ENCODE measurements at regions not wholly inside any gene's neighbourhood (a gene's known extent, or its start where the extent isn't known, plus 50 kb on each side); places are given as distances from the start of the nearest gene placed in this dataset.

DNA sequence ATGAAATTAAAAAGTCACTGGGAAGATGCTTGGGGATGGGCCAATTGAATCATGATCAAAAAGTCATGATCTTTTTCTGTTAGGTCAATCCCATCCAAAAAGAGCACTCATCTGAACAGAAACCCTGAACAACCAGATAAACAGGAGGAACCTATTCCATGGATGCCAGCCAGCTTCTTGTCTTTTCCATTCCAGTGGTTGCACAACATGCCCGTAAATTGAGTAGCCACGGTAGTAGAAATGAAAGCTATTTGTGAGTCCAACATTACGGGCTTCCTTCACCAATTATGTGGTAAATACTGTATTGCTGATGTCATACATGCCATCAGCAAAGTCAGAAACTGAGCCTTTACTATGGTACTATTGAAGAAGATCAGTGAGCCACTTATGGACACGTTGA lies 982.4 kb upstream of the HS3ST1 start (continued):
- no peak for TF ChIP-seq PRDM1 (tag by site-specific recombination; IDR thresholded peaks at IDR 0.05)

DNA sequence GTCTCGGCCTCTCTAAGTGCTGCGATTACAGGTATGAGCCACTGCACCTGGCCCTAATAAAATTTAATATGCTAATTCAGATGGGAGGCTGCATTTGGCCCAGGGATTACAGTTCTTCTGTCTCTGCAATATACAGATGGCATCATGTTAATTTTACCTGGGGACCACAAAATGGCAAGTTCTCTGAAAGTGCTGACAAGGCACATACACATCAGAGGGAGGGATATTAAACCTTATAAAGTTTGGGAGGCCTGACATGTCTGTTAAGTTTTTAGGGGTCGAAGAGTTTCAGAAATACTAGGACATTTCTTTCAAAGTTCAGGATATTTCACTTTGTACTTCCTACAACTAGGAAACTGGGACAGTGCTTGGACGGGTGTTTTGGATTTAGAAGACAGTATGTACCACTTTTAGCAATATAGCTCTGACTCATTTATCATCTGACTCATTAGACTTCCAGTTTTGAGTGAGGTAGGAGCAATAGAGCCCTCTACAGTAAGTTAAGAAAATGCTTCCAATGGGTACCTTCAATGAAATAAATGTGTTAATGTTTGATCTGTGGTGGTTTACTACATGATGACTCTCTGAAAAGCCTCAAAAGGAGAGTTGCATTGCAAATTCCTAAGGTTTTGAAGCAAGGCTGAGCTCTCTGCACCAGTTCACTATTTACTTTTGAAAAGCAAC lies 981.0 kb upstream of the HS3ST1 start:
- Histone ChIP-seq H3K9me3 (ENCODE audit: control insufficient read depth, insufficient read depth, low read depth, low read length) (no peaks in the 10 kb centered on the region), H3K4me3 (ENCODE audit: low read depth, low read length) (no peak overlapping the region), H3K36me3 (ENCODE audit: control insufficient read depth in 2 of 2, insufficient read depth in 1 of 2, low read length in 2 of 2) (no peaks in the 10 kb centered on the region), H3K27ac (ENCODE audit: extremely low read depth, low read depth, low read length) (no peak overlapping the region), H3K4me1 (ENCODE audit: control insufficient read depth, insufficient read depth, low read length) (no peaks in the 10 kb centered on the region)
- ChIA-PET POLR2A (no interaction called here), CTCF (no interaction called here)
- TF ChIP-seq, protein P1, sequence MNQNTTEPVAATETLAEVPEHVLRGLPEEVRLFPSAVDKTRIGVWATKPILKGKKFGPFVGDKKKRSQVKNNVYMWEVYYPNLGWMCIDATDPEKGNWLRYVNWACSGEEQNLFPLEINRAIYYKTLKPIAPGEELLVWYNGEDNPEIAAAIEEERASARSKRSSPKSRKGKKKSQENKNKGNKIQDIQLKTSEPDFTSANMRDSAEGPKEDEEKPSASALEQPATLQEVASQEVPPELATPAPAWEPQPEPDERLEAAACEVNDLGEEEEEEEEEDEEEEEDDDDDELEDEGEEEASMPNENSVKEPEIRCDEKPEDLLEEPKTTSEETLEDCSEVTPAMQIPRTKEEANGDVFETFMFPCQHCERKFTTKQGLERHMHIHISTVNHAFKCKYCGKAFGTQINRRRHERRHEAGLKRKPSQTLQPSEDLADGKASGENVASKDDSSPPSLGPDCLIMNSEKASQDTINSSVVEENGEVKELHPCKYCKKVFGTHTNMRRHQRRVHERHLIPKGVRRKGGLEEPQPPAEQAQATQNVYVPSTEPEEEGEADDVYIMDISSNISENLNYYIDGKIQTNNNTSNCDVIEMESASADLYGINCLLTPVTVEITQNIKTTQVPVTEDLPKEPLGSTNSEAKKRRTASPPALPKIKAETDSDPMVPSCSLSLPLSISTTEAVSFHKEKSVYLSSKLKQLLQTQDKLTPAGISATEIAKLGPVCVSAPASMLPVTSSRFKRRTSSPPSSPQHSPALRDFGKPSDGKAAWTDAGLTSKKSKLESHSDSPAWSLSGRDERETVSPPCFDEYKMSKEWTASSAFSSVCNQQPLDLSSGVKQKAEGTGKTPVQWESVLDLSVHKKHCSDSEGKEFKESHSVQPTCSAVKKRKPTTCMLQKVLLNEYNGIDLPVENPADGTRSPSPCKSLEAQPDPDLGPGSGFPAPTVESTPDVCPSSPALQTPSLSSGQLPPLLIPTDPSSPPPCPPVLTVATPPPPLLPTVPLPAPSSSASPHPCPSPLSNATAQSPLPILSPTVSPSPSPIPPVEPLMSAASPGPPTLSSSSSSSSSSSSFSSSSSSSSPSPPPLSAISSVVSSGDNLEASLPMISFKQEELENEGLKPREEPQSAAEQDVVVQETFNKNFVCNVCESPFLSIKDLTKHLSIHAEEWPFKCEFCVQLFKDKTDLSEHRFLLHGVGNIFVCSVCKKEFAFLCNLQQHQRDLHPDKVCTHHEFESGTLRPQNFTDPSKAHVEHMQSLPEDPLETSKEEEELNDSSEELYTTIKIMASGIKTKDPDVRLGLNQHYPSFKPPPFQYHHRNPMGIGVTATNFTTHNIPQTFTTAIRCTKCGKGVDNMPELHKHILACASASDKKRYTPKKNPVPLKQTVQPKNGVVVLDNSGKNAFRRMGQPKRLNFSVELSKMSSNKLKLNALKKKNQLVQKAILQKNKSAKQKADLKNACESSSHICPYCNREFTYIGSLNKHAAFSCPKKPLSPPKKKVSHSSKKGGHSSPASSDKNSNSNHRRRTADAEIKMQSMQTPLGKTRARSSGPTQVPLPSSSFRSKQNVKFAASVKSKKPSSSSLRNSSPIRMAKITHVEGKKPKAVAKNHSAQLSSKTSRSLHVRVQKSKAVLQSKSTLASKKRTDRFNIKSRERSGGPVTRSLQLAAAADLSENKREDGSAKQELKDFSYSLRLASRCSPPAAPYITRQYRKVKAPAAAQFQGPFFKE (tag by site-specific recombination; IDR thresholded peaks at IDR 0.05; ENCODE audit: borderline replicate concordance), result no peak
- TF ChIP-seq SETDB1 (IDR thresholded peaks at IDR 0.05; ENCODE audit: insufficient read length, low read length) (no peak), ZNF274 (IDR thresholded peaks at IDR 0.05; ENCODE audit: low read length) (no peak), ZNF274 (tag by site-specific recombination; IDR thresholded peaks at IDR 0.05; ENCODE audit: borderline replicate concordance) (no peak), ZNF76 (tag by site-specific recombination; IDR thresholded peaks at IDR 0.05; ENCODE audit: borderline replicate concordance, low read depth) (no peak), ZNF366 (tag by site-specific recombination; conservative IDR thresholded peaks at IDR 0.05) (no peak), HOXD13 (CRISPR knock-in tag; IDR thresholded peaks at IDR 0.05; ENCODE audit: borderline replicate concordance) (no peak)
- TF ChIP-seq, protein P2, sequence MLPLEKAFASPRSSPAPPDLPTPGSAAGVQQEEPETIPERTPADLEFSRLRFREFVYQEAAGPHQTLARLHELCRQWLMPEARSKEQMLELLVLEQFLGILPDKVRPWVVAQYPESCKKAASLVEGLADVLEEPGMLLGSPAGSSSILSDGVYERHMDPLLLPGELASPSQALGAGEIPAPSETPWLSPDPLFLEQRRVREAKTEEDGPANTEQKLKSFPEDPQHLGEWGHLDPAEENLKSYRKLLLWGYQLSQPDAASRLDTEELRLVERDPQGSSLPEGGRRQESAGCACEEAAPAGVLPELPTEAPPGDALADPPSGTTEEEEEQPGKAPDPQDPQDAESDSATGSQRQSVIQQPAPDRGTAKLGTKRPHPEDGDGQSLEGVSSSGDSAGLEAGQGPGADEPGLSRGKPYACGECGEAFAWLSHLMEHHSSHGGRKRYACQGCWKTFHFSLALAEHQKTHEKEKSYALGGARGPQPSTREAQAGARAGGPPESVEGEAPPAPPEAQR (tag by site-specific recombination; IDR thresholded peaks at IDR 0.05), result no peak

DNA sequence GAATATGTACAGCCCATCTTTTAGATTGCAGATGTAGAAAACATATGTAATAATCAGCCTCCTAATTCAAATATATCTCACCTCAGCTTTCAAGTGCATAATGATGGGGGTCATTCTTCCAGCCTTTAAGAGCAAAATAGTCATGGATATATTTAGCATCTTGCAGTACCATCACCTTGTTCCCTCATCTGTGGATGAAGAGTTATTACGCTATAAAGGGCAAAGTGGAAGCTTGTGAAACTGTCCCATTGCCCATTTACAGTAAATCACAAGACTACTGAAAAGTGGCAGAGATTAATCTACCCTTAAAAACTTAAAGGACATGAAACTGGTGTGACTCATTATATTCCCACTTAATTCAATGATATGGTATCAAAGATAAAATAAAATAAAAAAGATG lies 979.7 kb upstream of the HS3ST1 start:
- Histone ChIP-seq H3K4me1 (ENCODE audit: control insufficient read depth, insufficient read depth, low read length) (no peaks in the 10 kb centered on the region), H3K27ac (ENCODE audit: extremely low read depth, low read depth, low read length) (no peak overlapping the region), H3K9me3 (ENCODE audit: control insufficient read depth, insufficient read depth, low read depth, low read length) (no peaks in the 10 kb centered on the region), H3K36me3 (ENCODE audit: control insufficient read depth in 2 of 2, insufficient read depth in 1 of 2, low read length in 2 of 2) (no peaks in the 10 kb centered on the region), H3K4me3 (ENCODE audit: low read depth, low read length) (no peak overlapping the region)
- ChIA-PET CTCF (no interaction called here), POLR2A (no interaction called here)
- TF ChIP-seq ZNF16 (tag by site-specific recombination; IDR thresholded peaks at IDR 0.05; ENCODE audit: low read depth), result no peak
- TF ChIP-seq SP2 (tag by site-specific recombination; IDR thresholded peaks at IDR 0.05), result no peak
- no peak for TF ChIP-seq ZNF660 (tag by site-specific recombination; IDR thresholded peaks at IDR 0.05)
- no peak for TF ChIP-seq ZNF658 (tag by site-specific recombination; IDR thresholded peaks at IDR 0.05)
- TF ChIP-seq, protein P3, sequence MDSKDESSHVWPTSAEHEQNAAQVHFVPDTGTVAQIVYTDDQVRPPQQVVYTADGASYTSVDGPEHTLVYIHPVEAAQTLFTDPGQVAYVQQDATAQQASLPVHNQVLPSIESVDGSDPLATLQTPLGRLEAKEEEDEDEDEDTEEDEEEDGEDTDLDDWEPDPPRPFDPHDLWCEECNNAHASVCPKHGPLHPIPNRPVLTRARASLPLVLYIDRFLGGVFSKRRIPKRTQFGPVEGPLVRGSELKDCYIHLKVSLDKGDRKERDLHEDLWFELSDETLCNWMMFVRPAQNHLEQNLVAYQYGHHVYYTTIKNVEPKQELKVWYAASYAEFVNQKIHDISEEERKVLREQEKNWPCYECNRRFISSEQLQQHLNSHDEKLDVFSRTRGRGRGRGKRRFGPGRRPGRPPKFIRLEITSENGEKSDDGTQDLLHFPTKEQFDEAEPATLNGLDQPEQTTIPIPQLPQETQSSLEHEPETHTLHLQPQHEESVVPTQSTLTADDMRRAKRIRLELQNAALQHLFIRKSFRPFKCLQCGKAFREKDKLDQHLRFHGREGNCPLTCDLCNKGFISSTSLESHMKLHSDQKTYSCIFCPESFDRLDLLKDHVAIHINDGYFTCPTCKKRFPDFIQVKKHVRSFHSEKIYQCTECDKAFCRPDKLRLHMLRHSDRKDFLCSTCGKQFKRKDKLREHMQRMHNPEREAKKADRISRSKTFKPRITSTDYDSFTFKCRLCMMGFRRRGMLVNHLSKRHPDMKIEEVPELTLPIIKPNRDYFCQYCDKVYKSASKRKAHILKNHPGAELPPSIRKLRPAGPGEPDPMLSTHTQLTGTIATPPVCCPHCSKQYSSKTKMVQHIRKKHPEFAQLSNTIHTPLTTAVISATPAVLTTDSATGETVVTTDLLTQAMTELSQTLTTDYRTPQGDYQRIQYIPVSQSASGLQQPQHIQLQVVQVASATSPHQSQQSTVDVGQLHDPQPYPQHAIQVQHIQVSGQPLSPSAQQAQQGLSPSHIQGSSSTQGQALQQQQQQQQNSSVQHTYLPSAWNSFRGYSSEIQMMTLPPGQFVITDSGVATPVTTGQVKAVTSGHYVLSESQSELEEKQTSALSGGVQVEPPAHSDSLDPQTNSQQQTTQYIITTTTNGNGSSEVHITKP (tag by site-specific recombination; IDR thresholded peaks at IDR 0.05), result no peak
- TF ChIP-seq, protein P4, sequence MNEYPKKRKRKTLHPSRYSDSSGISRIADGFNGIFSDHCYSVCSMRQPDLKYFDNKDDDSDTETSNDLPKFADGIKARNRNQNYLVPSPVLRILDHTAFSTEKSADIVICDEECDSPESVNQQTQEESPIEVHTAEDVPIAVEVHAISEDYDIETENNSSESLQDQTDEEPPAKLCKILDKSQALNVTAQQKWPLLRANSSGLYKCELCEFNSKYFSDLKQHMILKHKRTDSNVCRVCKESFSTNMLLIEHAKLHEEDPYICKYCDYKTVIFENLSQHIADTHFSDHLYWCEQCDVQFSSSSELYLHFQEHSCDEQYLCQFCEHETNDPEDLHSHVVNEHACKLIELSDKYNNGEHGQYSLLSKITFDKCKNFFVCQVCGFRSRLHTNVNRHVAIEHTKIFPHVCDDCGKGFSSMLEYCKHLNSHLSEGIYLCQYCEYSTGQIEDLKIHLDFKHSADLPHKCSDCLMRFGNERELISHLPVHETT (tag by site-specific recombination; IDR thresholded peaks at IDR 0.05), result no peak
- TF ChIP-seq BCL11B (tag by site-specific recombination; IDR thresholded peaks at IDR 0.05; ENCODE audit: low read depth), result no peak
- no peak for TF ChIP-seq ZNF157 (tag by site-specific recombination; IDR thresholded peaks at IDR 0.05)
